Amniotic stem cell (primary cell): ENCODE measurements at regions not wholly inside any gene's neighbourhood (a gene's known extent, or its start where the extent isn't known, plus 50 kb on each side); places are given as distances from the start of the nearest gene placed in this dataset.
"Not testable (repeated sequence)": the region's sequence is repeated elsewhere in the genome, so short reads cannot be mapped to it uniquely, and the experiment has no call there.

ENCODE experiments used
- DNase-seq: peaks from one replicate; lab custom pipeline; 2025; lab: John Stamatoyannopoulos, UW

GRCh38 chr4:148955564-148956297 is 513.5 kb upstream of the NR3C2 start:
- DNase-seq: no peak

GRCh38 chr4:148954011-148954749 is 512.0 kb upstream of the NR3C2 start:
- DNase-seq: no peak

GRCh38 chr4:148951346-148951745 is 509.1 kb upstream of the NR3C2 start:
- no peak for DNase-seq

GRCh38 chr4:148946271-148946670 is 504.1 kb upstream of the NR3C2 start:
- DNase-seq: no peak

- no peak for DNase-seq
Observed at GRCh38 chr4:148944839-148945219, 502.6 kb upstream of the NR3C2 start.

GRCh38 chr4:148944136-148944838 is 502.1 kb upstream of the NR3C2 start:
- no peak for DNase-seq

- no peak for DNase-seq
Observed at GRCh38 chr4:148934926-148935578, 492.8 kb upstream of the NR3C2 start.

- DNase-seq: no peak
Observed at GRCh38 chr4:148926276-148927260, 484.4 kb upstream of the NR3C2 start.

- DNase-seq: no peak
Observed at GRCh38 chr4:148923881-148924280, 481.7 kb upstream of the NR3C2 start.

- DNase-seq: no peak
Observed at GRCh38 chr4:148922497-148922896, 480.3 kb upstream of the NR3C2 start.

GRCh38 chr4:148914734-148915133 is 472.5 kb upstream of the NR3C2 start:
- no peak for DNase-seq

GRCh38 chr4:148914301-148914700 is 472.1 kb upstream of the NR3C2 start:
- DNase-seq: no peak

GRCh38 chr4:148903388-148903787 is 461.2 kb upstream of the NR3C2 start:
- DNase-seq: no peak

GRCh38 chr4:148901075-148901705 is 459.0 kb upstream of the NR3C2 start:
- DNase-seq: no peak

- not testable (repeated sequence) for DNase-seq
Observed at GRCh38 chr4:148898139-148898538, 455.9 kb upstream of the NR3C2 start.

- no peak for DNase-seq
Observed at GRCh38 chr4:148893095-148893494, 450.9 kb upstream of the NR3C2 start.

- no peak for DNase-seq
Observed at GRCh38 chr4:148883891-148884290, 441.7 kb upstream of the NR3C2 start.

- no peak for DNase-seq
Observed at GRCh38 chr4:148883435-148883834, 441.2 kb upstream of the NR3C2 start.

- no peak for DNase-seq
Observed at GRCh38 chr4:148881860-148882643, 439.8 kb upstream of the NR3C2 start.

- no peak for DNase-seq
Observed at GRCh38 chr4:148874331-148874730, 432.1 kb upstream of the NR3C2 start.
